Kidney epithelial cell (primary cell): ENCODE measurements at regions not wholly inside any gene's neighbourhood (a gene's known extent, or its start where the extent isn't known, plus 50 kb on each side); places are given as distances from the start of the nearest gene placed in this dataset.

Experiments
- DNase-seq: peaks from one replicate; pipeline ENCODE4 v3.0.0-alpha.2; 2010; ENCODE audit warnings: low read depth
- H3K27me3 ChIP-seq: 2 replicates; pipeline ENCODE4 v1.6.0; 2011; ENCODE audit warnings: low read length; ENCODE audit not compliant: control insufficient read depth, insufficient read depth
- H3K36me3 ChIP-seq: 2 replicates; pipeline ENCODE4 v1.5.1; 2011; ENCODE audit warnings: low read length; ENCODE audit not compliant: control insufficient read depth, insufficient read depth
- H3K4me3 ChIP-seq: 2 replicates; pipeline ENCODE4 v1.5.1; 2011; ENCODE audit warnings: low read depth, mild to moderate bottlenecking, control low read depth, low read length
- TF ChIP-seq, protein P1 (sequence below): IDR thresholded peaks from 2 replicates; pipeline ENCODE4 v1.5.1; 2011; ENCODE audit warnings: mild to moderate bottlenecking, moderate library complexity, low read length, control low read depth, inconsistent platforms; ENCODE audit not compliant: insufficient read depth, poor library complexity, severe bottlenecking

DNA sequence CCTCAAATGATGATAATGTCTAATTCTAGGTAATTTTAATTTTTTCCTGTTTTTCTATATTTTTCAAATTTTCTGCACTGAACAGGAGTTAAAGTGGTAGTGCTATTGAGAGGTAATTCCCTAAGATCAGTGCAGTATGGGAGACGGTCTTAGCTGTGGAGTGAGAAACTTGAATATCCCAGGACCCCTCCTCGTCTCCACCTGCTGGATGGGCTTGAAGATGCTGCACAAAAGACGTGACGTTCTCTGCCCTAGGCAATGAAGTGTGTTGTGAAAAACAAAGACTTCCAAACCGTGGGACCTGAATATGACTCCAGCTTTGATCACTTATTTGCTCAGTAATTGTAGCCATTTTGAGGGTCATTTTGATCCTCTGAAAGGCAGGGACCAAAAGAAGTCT lies 298.1 kb downstream of the VRK1 start:
- no peaks in the 10 kb centered on the region for H3K27me3 ChIP-seq
- TF ChIP-seq, protein P1, sequence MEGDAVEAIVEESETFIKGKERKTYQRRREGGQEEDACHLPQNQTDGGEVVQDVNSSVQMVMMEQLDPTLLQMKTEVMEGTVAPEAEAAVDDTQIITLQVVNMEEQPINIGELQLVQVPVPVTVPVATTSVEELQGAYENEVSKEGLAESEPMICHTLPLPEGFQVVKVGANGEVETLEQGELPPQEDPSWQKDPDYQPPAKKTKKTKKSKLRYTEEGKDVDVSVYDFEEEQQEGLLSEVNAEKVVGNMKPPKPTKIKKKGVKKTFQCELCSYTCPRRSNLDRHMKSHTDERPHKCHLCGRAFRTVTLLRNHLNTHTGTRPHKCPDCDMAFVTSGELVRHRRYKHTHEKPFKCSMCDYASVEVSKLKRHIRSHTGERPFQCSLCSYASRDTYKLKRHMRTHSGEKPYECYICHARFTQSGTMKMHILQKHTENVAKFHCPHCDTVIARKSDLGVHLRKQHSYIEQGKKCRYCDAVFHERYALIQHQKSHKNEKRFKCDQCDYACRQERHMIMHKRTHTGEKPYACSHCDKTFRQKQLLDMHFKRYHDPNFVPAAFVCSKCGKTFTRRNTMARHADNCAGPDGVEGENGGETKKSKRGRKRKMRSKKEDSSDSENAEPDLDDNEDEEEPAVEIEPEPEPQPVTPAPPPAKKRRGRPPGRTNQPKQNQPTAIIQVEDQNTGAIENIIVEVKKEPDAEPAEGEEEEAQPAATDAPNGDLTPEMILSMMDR: no peak
- H3K36me3 ChIP-seq: no peaks in the 10 kb centered on the region
- no peak for DNase-seq
- H3K4me3 ChIP-seq: no peak overlapping the region

DNA sequence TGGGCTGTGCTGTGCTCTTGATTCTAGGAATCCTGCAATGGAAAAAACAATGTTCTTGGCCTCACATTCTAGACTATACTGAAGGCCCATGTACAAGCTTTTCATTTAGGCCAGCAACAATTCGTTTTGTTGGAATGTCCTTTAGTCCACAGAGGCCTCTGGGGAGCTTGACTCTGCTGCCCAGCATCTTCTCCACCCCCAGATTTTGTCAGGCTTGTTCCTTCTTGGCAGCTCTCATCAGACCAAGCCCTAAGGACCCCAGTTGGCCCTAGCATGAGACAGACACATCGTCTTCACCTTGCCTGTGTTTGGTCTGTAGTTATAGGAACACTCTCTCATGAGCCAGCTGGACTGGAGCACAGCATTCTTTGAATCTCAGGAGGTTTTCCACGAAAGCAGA lies 300.1 kb downstream of the VRK1 start:
- no peaks in the 10 kb centered on the region for H3K36me3 ChIP-seq
- TF ChIP-seq, protein P1: no peak
- DNase-seq: no peak
- no peaks in the 10 kb centered on the region for H3K27me3 ChIP-seq
- no peak overlapping the region for H3K4me3 ChIP-seq

DNA sequence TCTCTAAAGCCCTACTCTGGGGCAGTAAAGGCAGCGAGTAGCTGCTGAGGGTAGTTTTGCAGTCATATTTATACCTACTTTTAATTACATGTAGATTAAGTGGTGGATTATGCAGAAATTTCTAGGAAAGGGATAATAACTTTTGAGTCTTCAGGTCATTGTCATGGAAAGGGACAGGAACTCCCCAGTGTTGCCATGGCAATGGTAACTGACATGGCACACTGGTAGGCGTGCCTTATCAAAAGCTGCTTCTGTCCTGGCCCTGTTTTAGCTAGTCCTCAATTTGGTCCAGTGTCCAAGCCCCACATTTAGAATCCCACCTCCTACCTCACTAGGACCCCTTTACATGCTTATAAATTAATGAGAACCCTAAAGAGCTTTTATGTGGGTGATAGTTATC lies 303.1 kb downstream of the VRK1 start:
- H3K4me3 ChIP-seq: no peak overlapping the region
- H3K36me3 ChIP-seq: no peaks in the 10 kb centered on the region
- DNase-seq: no peak
- TF ChIP-seq, protein P1: no peak
- no peaks in the 10 kb centered on the region for H3K27me3 ChIP-seq

DNA sequence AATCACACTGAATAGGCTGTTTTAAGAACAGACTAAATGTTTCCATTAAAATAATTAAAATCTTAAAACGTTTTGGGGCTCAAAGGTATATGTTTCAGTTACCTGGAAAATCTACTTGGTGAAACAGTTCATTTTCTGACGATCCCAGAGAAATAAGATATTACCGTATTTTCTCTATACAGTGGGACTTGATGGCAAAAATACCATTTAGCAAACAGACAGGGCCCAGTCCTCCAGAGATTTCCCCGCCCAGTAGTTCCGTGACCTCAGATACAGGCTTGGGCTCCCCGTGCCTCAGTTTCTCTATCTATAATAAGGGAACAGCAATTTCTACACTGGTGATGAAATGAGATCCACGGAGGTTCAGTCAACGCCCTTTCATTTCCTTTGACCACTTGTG lies 304.4 kb downstream of the VRK1 start:
- Histone ChIP-seq H3K36me3 (no peaks in the 10 kb centered on the region), H3K4me3 (no peak overlapping the region), H3K27me3 (no peaks in the 10 kb centered on the region)
- TF ChIP-seq, protein P1: no peak
- DNase-seq: no peak

DNA sequence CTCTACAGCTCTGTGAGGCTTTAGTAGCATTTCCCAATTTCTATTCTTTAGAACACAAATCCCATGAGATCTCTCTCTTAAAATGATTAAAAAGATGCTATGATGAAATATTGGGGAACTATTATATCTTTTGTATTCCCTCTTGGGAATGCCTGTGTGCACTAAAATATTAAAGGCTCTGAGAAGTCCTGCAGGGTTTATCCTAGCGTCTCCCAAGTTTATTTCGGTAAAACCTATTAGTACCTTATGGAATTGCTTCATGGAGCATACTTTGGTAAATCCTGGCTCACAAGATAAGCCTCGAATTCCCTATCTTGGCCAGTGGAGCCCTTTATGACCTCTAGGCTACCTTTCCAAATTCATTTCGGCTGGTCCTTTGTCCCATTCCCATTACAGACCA lies 306.8 kb downstream of the VRK1 start:
- H3K4me3 ChIP-seq: no peak overlapping the region
- no peaks in the 10 kb centered on the region for H3K27me3 ChIP-seq
- TF ChIP-seq, protein P1: no peak
- no peaks in the 10 kb centered on the region for H3K36me3 ChIP-seq
- DNase-seq: no peak

DNA sequence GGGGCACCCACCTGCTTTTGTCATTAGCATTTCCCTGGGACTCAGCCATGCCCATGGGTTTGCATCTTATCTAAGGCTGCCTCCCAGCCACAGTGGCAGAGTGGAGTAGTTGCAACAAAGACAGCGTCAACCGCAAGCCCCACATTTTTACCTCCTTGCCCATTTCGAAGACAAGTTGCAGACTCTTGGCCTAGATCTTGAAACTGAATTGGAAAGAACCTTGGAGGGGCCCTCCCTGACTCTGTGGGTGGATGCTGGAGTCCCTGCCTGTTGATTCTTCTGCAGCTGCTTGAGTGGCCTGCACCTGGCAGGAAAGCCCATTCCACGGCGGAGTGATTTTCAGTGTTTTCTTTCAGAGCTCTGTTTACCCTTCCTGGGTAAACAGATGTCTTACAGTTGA lies 309.0 kb downstream of the VRK1 start:
- TF ChIP-seq, protein P1: no peak
- Histone ChIP-seq H3K36me3 (no peaks in the 10 kb centered on the region), H3K27me3 (no peaks in the 10 kb centered on the region), H3K4me3 (no peak overlapping the region)
- DNase-seq: no peak
